A673 (cell line): ENCODE measurements at regions not wholly inside any gene's neighbourhood (a gene's known extent, or its start where the extent isn't known, plus 50 kb on each side); places are given as distances from the start of the nearest gene placed in this dataset.

Experiments used
- BruUV-seq: library from RNA; stranded (reverse); fragments of 400-500 nt; replicated peaks from 2 replicates; lab custom pipeline; 2021; lab: Mats Ljungman, UMichigan
- CTCF ChIA-PET: fragments of 300-600 bp; sonication (Branson Sonifier 250); formaldehyde crosslinking; loops from one replicate; lab custom pipeline; 2022; ENCODE audit warnings: antibody characterized with exemption; lab: Charles Lee
- POLR2A ChIA-PET: fragments of 300-600 bp; sonication (Branson Sonifier 250); formaldehyde crosslinking; loops from one replicate; lab custom pipeline; 2022; ENCODE audit warnings: antibody characterized with exemption; ENCODE audit not compliant: low non-redundant PET; lab: Charles Lee
- DNase-seq: peaks from one replicate; pipeline ENCODE4 v3.0.0-alpha.2; 2015; ENCODE audit warnings: low spot score
- H3K27ac ChIP-seq: fragments of 200-600 bp; sonication (generic); 2 replicates; pipeline ENCODE4 v1.5.1; 2016; ENCODE audit warnings: mixed run types, low read depth, mild to moderate bottlenecking, mixed read lengths, antibody characterized with exemption, low read length; ENCODE audit not compliant: poor library complexity, severe bottlenecking
- H3K27me3 ChIP-seq: fragments of 200-600 bp; sonication (generic); replicated peaks from 2 replicates; pipeline ENCODE4 v1.6.1; 2017; ENCODE audit warnings: mixed run types, low read depth, mild to moderate bottlenecking, mixed read lengths, antibody characterized with exemption, low read length; ENCODE audit not compliant: insufficient read depth, poor library complexity
- H3K36me3 ChIP-seq: fragments of 200-600 bp; sonication (generic); 2 replicates; pipeline ENCODE4 v1.6.1; 2016; ENCODE audit warnings: mixed run types, mild to moderate bottlenecking, mixed read lengths, antibody characterized with exemption, low read length; ENCODE audit not compliant: insufficient read depth, poor library complexity, severe bottlenecking
- H3K4me1 ChIP-seq: fragments of 200-600 bp; sonication (generic); 2 replicates; pipeline ENCODE4 v1.6.1; 2017; ENCODE audit warnings: mixed run types, mild to moderate bottlenecking, mixed read lengths, antibody characterized with exemption, low read length; ENCODE audit not compliant: insufficient read depth, poor library complexity, severe bottlenecking
- H3K4me3 ChIP-seq: fragments of 200-600 bp; sonication (generic); 2 replicates; pipeline ENCODE4 v1.5.1; 2016; ENCODE audit warnings: low read depth, mixed run types, mild to moderate bottlenecking, mixed read lengths, low read length; ENCODE audit not compliant: poor library complexity, severe bottlenecking
- H3K9me3 ChIP-seq: fragments of 200-600 bp; sonication (generic); 2 replicates; pipeline ENCODE4 v1.6.1; 2016; ENCODE audit warnings: mixed run types, low read depth, mild to moderate bottlenecking, mixed read lengths, antibody characterized with exemption, low read length; ENCODE audit not compliant: poor library complexity, severe bottlenecking
- EZH2 ChIP-seq: fragments of 200-600 bp; sonication (generic); IDR thresholded peaks from 2 replicates; pipeline ENCODE4 v1.6.1; 2017; ENCODE audit warnings: borderline replicate concordance, low read depth, mild to moderate bottlenecking, mixed read lengths, antibody characterized with exemption, low read length; ENCODE audit not compliant: poor library complexity, severe bottlenecking
- intact Hi-C: fragments of 100-400 bp; cut with micrococcal nuclease; formaldehyde crosslinking; loops from one replicate; pipeline ENCODE4 v1.10.0; 2022; ENCODE audit not compliant: unreplicated experiment
- TF ChIP-seq, protein P1 (sequence below): fragments of 300-800, 200-600 bp; sonication (generic); conservative IDR thresholded peaks from 2 replicates; pipeline ENCODE4 v1.5.1; 2017; ENCODE audit warnings: low read depth, mild to moderate bottlenecking, antibody characterized with exemption, low read length, moderate library complexity, mixed read lengths

GRCh38 chr5:54709096-54709495, 191.5 kb downstream of the SNX18 start:
- ChIA-PET CTCF (no interaction called here), POLR2A (no interaction called here)
- TF ChIP-seq, protein P1, sequence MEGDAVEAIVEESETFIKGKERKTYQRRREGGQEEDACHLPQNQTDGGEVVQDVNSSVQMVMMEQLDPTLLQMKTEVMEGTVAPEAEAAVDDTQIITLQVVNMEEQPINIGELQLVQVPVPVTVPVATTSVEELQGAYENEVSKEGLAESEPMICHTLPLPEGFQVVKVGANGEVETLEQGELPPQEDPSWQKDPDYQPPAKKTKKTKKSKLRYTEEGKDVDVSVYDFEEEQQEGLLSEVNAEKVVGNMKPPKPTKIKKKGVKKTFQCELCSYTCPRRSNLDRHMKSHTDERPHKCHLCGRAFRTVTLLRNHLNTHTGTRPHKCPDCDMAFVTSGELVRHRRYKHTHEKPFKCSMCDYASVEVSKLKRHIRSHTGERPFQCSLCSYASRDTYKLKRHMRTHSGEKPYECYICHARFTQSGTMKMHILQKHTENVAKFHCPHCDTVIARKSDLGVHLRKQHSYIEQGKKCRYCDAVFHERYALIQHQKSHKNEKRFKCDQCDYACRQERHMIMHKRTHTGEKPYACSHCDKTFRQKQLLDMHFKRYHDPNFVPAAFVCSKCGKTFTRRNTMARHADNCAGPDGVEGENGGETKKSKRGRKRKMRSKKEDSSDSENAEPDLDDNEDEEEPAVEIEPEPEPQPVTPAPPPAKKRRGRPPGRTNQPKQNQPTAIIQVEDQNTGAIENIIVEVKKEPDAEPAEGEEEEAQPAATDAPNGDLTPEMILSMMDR = no peak
- no peak for TF ChIP-seq EZH2
- Histone ChIP-seq H3K27ac (no peak overlapping the region), H3K9me3 (no peaks in the 10 kb centered on the region), H3K4me1 (peaks cover 20% of the 10 kb centered on the region), H3K36me3 (no peaks in the 10 kb centered on the region), H3K27me3 (no peaks in the 10 kb centered on the region), H3K4me3 (no peak overlapping the region)
- no peak for DNase-seq
- intact Hi-C loops = no loop called here
- no TSS peak for BruUV-seq

DNA sequence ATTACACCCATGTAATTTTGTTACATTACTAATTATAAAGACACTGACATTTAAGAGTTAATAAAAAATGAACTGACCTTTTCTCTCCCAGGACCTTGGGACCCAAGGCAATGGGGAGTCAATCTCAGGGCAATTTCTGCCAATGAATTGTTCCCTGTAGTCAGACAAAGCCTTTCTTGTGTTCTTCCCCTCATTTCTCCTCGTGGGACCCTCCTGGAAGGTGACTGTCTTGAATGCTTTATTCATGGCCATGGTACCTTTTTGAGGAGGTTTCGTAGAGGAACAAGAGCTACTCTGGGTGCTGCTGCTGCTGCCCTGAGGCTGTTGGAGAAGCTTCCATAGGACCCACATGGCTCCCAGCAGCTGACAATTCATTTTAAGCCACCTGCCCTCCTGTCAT, 190.3 kb downstream of the SNX18 start:
- DNase-seq = no peak
- no TSS peak for BruUV-seq
- H3K27ac ChIP-seq = no peak overlapping the region
- ChIA-PET CTCF (no interaction called here), POLR2A (interaction anchor here (0.7 kb wide), 1 partner anchor 12 kb away, joined by 3 read pairs; no protein-coding TSS in a partner anchor)
- no peak overlapping the region for H3K4me3 ChIP-seq
- TF ChIP-seq, protein P1 = no peak
- no peak for TF ChIP-seq EZH2
- intact Hi-C loops = no loop called here
- no peaks in the 10 kb centered on the region for H3K36me3 ChIP-seq
- H3K9me3 ChIP-seq = no peaks in the 10 kb centered on the region
- peaks cover 32% of the 10 kb centered on the region for H3K4me1 ChIP-seq
- no peaks in the 10 kb centered on the region for H3K27me3 ChIP-seq

- DNase-seq = no peak
- intact Hi-C loops = no loop called here
- H3K27me3 ChIP-seq = no peaks in the 10 kb centered on the region
- no peaks in the 10 kb centered on the region for H3K9me3 ChIP-seq
- H3K4me1 ChIP-seq = peaks cover 49% of the 10 kb centered on the region
- H3K4me3 ChIP-seq = no peak overlapping the region
- POLR2A ChIA-PET = no interaction called here
- no peaks in the 10 kb centered on the region for H3K36me3 ChIP-seq
- BruUV-seq = no TSS peak
- no peak overlapping the region for H3K27ac ChIP-seq
- CTCF ChIA-PET = no interaction called here
- no peak for TF ChIP-seq EZH2
- TF ChIP-seq, protein P1 = no peak
Measured at GRCh38 chr5:54705994-54706653, 188.6 kb downstream of the SNX18 start.
